Keratinocyte (primary cell): ENCODE measurements at regions not wholly inside any gene's neighbourhood (a gene's known extent, or its start where the extent isn't known, plus 50 kb on each side); places are given as distances from the start of the nearest gene placed in this dataset.

Source experiments
- DNase-seq: peaks from one replicate; pipeline ENCODE4 v3.0.0-alpha.2; 2011; ENCODE audit warnings: low read depth, missing footprints, low spot score
- FAIRE-seq: peaks from 2 replicates; lab custom pipeline; 2011; peaks lifted over from hg19 to GRCh38; lab: Jason Lieb, UNC
- H2AFZ ChIP-seq: 2 replicates; pipeline ENCODE4 v1.6.0; 2012; ENCODE audit warnings: low read length, control low read depth, inconsistent platforms; ENCODE audit not compliant: control insufficient read depth
- H3K27ac ChIP-seq: 2 replicates; pipeline ENCODE4 v1.5.1; 2011; ENCODE audit warnings: low read length; ENCODE audit not compliant: control insufficient read depth, insufficient read depth
- H3K27me3 ChIP-seq: 3 replicates; pipeline ENCODE4 v1.6.0; 2011; ENCODE audit warnings: low read length; ENCODE audit not compliant: control insufficient read depth, insufficient read depth; ENCODE audit errors: extremely low read depth
- H3K36me3 ChIP-seq, 2 experiments: 2 replicates in 1 of 2; 3 replicates in 1 of 2; pipeline ENCODE4 v1.5.1; 2011; ENCODE audit warnings: low read length in 2 of 2, mild to moderate bottlenecking in 1 of 2; ENCODE audit not compliant: control insufficient read depth in 2 of 2, insufficient read depth in 2 of 2; ENCODE audit errors: extremely low read depth in 1 of 2
- H3K4me1 ChIP-seq: 3 replicates; pipeline ENCODE4 v1.5.1; 2011; ENCODE audit warnings: low read length; ENCODE audit not compliant: control insufficient read depth, insufficient read depth; ENCODE audit errors: extremely low read depth
- H3K4me2 ChIP-seq: 3 replicates; pipeline ENCODE4 v1.6.0; 2011; ENCODE audit warnings: low read depth, low read length; ENCODE audit not compliant: control insufficient read depth, insufficient read depth; ENCODE audit errors: extremely low read depth
- H3K4me3 ChIP-seq, 3 experiments: fragments of 200-600 bp in 1 of 3; sonication (generic) in 1 of 3; 2 replicates in 2 of 3; 3 replicates in 1 of 3; pipeline ENCODE4 v1.5.1; 2011 to 2016; ENCODE audit warnings: low read length in 3 of 3, mild to moderate bottlenecking in 3 of 3, control low read depth in 2 of 3, inconsistent platforms in 1 of 3, low read depth in 1 of 3, mixed read lengths in 1 of 3, mixed run types in 1 of 3, moderate library complexity in 1 of 3; ENCODE audit not compliant: control insufficient read depth in 2 of 3, insufficient read depth in 2 of 3; ENCODE audit errors: extremely low read depth in 1 of 3
- H3K79me2 ChIP-seq: 2 replicates; pipeline ENCODE4 v1.6.0; 2012; ENCODE audit warnings: low read length; ENCODE audit not compliant: control insufficient read depth, insufficient read depth
- H3K9ac ChIP-seq: 3 replicates; pipeline ENCODE4 v1.6.0; 2011; ENCODE audit warnings: low read length; ENCODE audit not compliant: control insufficient read depth, insufficient read depth; ENCODE audit errors: extremely low read depth
- H3K9me1 ChIP-seq: 3 replicates; pipeline ENCODE4 v1.6.0; 2011; ENCODE audit warnings: low read length; ENCODE audit not compliant: control insufficient read depth, insufficient read depth; ENCODE audit errors: extremely low read depth
- H3K9me3 ChIP-seq: 2 replicates; pipeline ENCODE4 v1.5.1; 2012; ENCODE audit warnings: low read depth, low read length; ENCODE audit not compliant: control insufficient read depth
- H4K20me1 ChIP-seq: 3 replicates; pipeline ENCODE4 v1.6.0; 2011; ENCODE audit warnings: low read length; ENCODE audit not compliant: control insufficient read depth, insufficient read depth; ENCODE audit errors: extremely low read depth
- CTCF ChIP-seq, 3 experiments: IDR thresholded peaks in 1 of 3; conservative IDR thresholded peaks in 1 of 3; optimal IDR thresholded peaks in 1 of 3; 2 replicates in 2 of 3; 3 replicates in 1 of 3; pipeline versions ENCODE3 to v1.5.1; 2011; ENCODE audit warnings: low read length in 3 of 3, mild to moderate bottlenecking in 3 of 3, moderate library complexity in 2 of 3, control low read depth in 1 of 3, inconsistent platforms in 1 of 3; ENCODE audit not compliant: insufficient read depth in 2 of 3; ENCODE audit errors: extremely low read depth in 1 of 3
- EZH2 ChIP-seq: IDR thresholded peaks from one replicate; pipeline ENCODE4 v1.6.1; 2012; ENCODE audit warnings: inconsistent platforms, mild to moderate bottlenecking, low read length, moderate library complexity
- dilution Hi-C: fragments of 300-500 bp; cut with MboI; formaldehyde crosslinking; loops from one replicate; pipeline ENCODE4 v1.7.0; 2020; ENCODE audit warnings: low sequenced_read_pairs; ENCODE audit not compliant: extremely low pct_ligation_motif_present

DNA sequence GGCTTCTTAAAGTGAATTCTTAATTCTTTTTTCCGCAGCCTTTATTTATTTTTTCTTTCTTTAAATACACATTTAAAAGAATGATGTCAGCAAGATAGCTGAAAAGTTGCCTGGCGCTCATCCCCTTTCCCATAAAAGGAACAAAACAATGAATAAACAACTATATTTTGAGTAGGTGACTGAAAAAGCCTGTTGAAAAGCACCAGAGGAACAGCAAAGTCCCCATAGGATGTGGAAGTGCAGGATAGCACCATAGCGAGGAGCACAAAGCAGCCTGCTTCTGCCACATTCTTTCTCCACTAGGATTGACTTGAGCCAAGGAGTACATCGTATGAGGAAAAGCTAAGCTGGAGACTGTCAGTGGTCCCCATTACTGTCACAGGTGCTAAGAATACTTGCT is 754.9 kb downstream of the SQOR start:
- no peak for DNase-seq
- no peaks in the 10 kb centered on the region for H3K36me3 ChIP-seq
- FAIRE-seq: no peak
- TF ChIP-seq CTCF (optimal IDR thresholded peaks at IDR 0.05 in 1 of 3, IDR thresholded peaks at IDR 0.05 in 1 of 3, conservative IDR thresholded peaks at IDR 0.05 in 1 of 3; ENCODE audit: extremely low read depth in 1 of 3, insufficient read depth in 2 of 3, low read length in 3 of 3) (no peak), EZH2 (no peak)
- H3K27me3 ChIP-seq: no peaks in the 10 kb centered on the region
- no peaks in the 10 kb centered on the region for H4K20me1 ChIP-seq
- H3K9me1 ChIP-seq: no peaks in the 10 kb centered on the region
- dilution Hi-C loops: no loop called here
- no peaks in the 10 kb centered on the region for H3K4me1 ChIP-seq
- no peak overlapping the region for H3K4me3 ChIP-seq
- no peak overlapping the region for H3K4me2 ChIP-seq
- H2AFZ ChIP-seq: no peak overlapping the region
- H3K79me2 ChIP-seq: no peaks in the 10 kb centered on the region
- H3K9ac ChIP-seq: no peak overlapping the region
- H3K9me3 ChIP-seq: no peaks in the 10 kb centered on the region
- H3K27ac ChIP-seq: no peak overlapping the region

GRCh38 chr15:46394463-46394862 is 759.6 kb downstream of the SQOR start:
- Histone ChIP-seq H4K20me1 (no peaks in the 10 kb centered on the region), H3K4me1 (no peaks in the 10 kb centered on the region), H3K9ac (no peak overlapping the region), H3K79me2 (no peaks in the 10 kb centered on the region), H3K4me2 (no peak overlapping the region), H3K27ac (no peak overlapping the region), H3K36me3 (no peaks in the 10 kb centered on the region), H3K27me3 (no peaks in the 10 kb centered on the region), H3K4me3 (no peak overlapping the region), H2AFZ (no peak overlapping the region), H3K9me3 (no peaks in the 10 kb centered on the region), H3K9me1 (no peaks in the 10 kb centered on the region)
- dilution Hi-C loops: no loop called here
- TF ChIP-seq EZH2 (no peak), CTCF (optimal IDR thresholded peaks at IDR 0.05 in 1 of 3, IDR thresholded peaks at IDR 0.05 in 1 of 3, conservative IDR thresholded peaks at IDR 0.05 in 1 of 3; ENCODE audit: extremely low read depth in 1 of 3, insufficient read depth in 2 of 3, low read length in 3 of 3) (no peak)
- no peak for DNase-seq
- FAIRE-seq: no peak
